ENCODE measurements at regions not wholly inside any gene's neighbourhood (a gene's known extent, or its start where the extent isn't known, plus 50 kb on each side); places are given as distances from the start of the nearest gene placed in this dataset.

- Histone ChIP-seq H3K27me3 (ENCODE audit: insufficient read depth) (no peaks in the 10 kb centered on the region), H3K9ac (no peak overlapping the region), H2AFZ (ENCODE audit: low read depth) (no peak overlapping the region), H3K4me2 (no peak overlapping the region; the same call in 1 of the 2 replicates), H4K20me1 (ENCODE audit: insufficient read depth) (no peaks in the 10 kb centered on the region), H3K9me3 (no peaks in the 10 kb centered on the region), H3F3A (replicated peaks; ENCODE audit: insufficient read depth) (peaks cover 8% of the 10 kb centered on the region), H3K4me1 (ENCODE audit: control insufficient read depth in 1 of 2, insufficient read depth in 2 of 2, low read depth in 1 of 2, low read length in 1 of 2) (peaks cover 20 to 38% of the 10 kb centered on the region in 2 experiments; a peak in 3 of 4 replicates), H3K27ac (ENCODE audit: low read depth in 2 of 2, low read length in 1 of 2) (peak overlapping the region in 1 of 2 experiments; percentile 17; a peak in 1 of 4 replicates), H3K9me2 (no peaks in the 10 kb centered on the region), H3K79me2 (ENCODE audit: insufficient read depth) (0 out of 2 replicates have a peak, but pooled peaks cover 3% of the 10 kb centered on the region), H3K4me3 (ENCODE audit: low read depth in 2 of 2, low read length in 1 of 2) (no peak overlapping the region), H3K36me3 (replicated peaks in 1 of 2; ENCODE audit: control insufficient read depth in 1 of 2, insufficient read depth in 2 of 2, low read length in 1 of 2) (no peaks in the 10 kb centered on the region)
- CTCF ChIA-PET, result interaction anchor here (1.2 to 2.1 kb wide), 2 partner anchors 67 to 150 kb away, joined by 3 to 9 read pairs; no protein-coding TSS in a partner anchor
- WGBS (ENCODE audit: low lambda C conversion rate), result 52% methylated on average over 6 of the region's 6 CpGs
- POLR2A ChIA-PET, result interaction anchor here (0.5 to 0.9 kb wide), 4 partner anchors 125 to 173 kb away, joined by 3 to 8 read pairs (median 4); no protein-coding TSS in a partner anchor
- TF ChIP-seq FOXJ3 (CRISPR knock-in tag; IDR thresholded peaks at IDR 0.05) (no peak), TEAD4 (IDR thresholded peaks at IDR 0.05; ENCODE audit: borderline replicate concordance, insufficient read depth) (no peak), RFX5 (IDR thresholded peaks at IDR 0.05; ENCODE audit: low read length) (no peak), ELF1 (IDR thresholded peaks at IDR 0.05) (no peak), FOXM1 (IDR thresholded peaks at IDR 0.05; ENCODE audit: low read depth) (no peak), CHD2 (IDR thresholded peaks at IDR 0.05; ENCODE audit: low read length, partially characterized antibody) (no peak), TAF1 (IDR thresholded peaks at IDR 0.05; ENCODE audit: borderline replicate concordance, low read depth, low read length) (no peak)
- DNase-seq, result no peak
These were observed 145.4 kb upstream of the IER5L start for GRCh38 chr9:129323376-129323998.

- H2AFZ ChIP-seq (ENCODE audit: low read depth), result no peak overlapping the region
- peaks cover 8% of the 10 kb centered on the region for H3F3A ChIP-seq (replicated peaks; ENCODE audit: insufficient read depth)
- H3K4me3 ChIP-seq (ENCODE audit: low read depth in 2 of 2, low read length in 1 of 2), result no peak overlapping the region
- 0 out of 2 replicates have a peak, but pooled peaks cover 3% of the 10 kb centered on the region for H3K79me2 ChIP-seq (ENCODE audit: insufficient read depth)
- no peaks in the 10 kb centered on the region for H3K9me3 ChIP-seq
- H3K9ac ChIP-seq, result no peak overlapping the region
- peaks cover 20 to 38% of the 10 kb centered on the region in 2 experiments; a peak in 3 of 4 replicates for H3K4me1 ChIP-seq (ENCODE audit: control insufficient read depth in 1 of 2, insufficient read depth in 2 of 2, low read depth in 1 of 2, low read length in 1 of 2)
- no peak for TF ChIP-seq IRF3 (IDR thresholded peaks at IDR 0.05; ENCODE audit: low read depth, low read length)
- TF ChIP-seq RCOR1 (IDR thresholded peaks at IDR 0.05; ENCODE audit: low read length), result no peak
- no peak for TF ChIP-seq USF2 (IDR thresholded peaks at IDR 0.05; ENCODE audit: borderline replicate concordance, low read depth, low read length)
- TF ChIP-seq MEF2A (IDR thresholded peaks at IDR 0.05; ENCODE audit: borderline replicate concordance, low read depth), result no peak
- no peak for TF ChIP-seq YY1 (IDR thresholded peaks at IDR 0.05; ENCODE audit: low read depth)
- no peak for TF ChIP-seq SMC3 (IDR thresholded peaks at IDR 0.05; ENCODE audit: low read depth, low read length)
- TF ChIP-seq EP300 (IDR thresholded peaks at IDR 0.05; ENCODE audit: borderline replicate concordance in 1 of 2, low read depth in 1 of 2, low read length in 1 of 2), result no peak
- TF ChIP-seq EZH2phosphoT487 (IDR thresholded peaks at IDR 0.05; ENCODE audit: borderline replicate concordance, low read depth), result no peak
- no peak for TF ChIP-seq MXI1 (IDR thresholded peaks at IDR 0.05; ENCODE audit: low read depth, low read length)
- TF ChIP-seq ZBTB33 (IDR thresholded peaks at IDR 0.05; ENCODE audit: borderline replicate concordance, low read depth), result no peak
- TF ChIP-seq PBX3 (IDR thresholded peaks at IDR 0.05), result no peak
- no peak overlapping the region; the same call in 1 of the 2 replicates for H3K4me2 ChIP-seq
- no peaks in the 10 kb centered on the region for H3K9me2 ChIP-seq
- H3K27me3 ChIP-seq (ENCODE audit: insufficient read depth), result no peaks in the 10 kb centered on the region
- 91% methylated on average over 17 of the region's 17 CpGs for WGBS (ENCODE audit: low lambda C conversion rate)
- H3K36me3 ChIP-seq (replicated peaks in 1 of 2; ENCODE audit: control insufficient read depth in 1 of 2, insufficient read depth in 2 of 2, low read length in 1 of 2), result no peaks in the 10 kb centered on the region
- DNase-seq, result no peak
- H4K20me1 ChIP-seq (ENCODE audit: insufficient read depth), result no peaks in the 10 kb centered on the region
- CTCF ChIA-PET, result interaction anchor here (0.7 to 2.5 kb wide), 6 partner anchors 10 to 264 kb away, joined by 3 to 9 read pairs (median 3); no protein-coding TSS in a partner anchor
- 0 out of 4 replicates have a peak overlapping the region, but pooled peaks of 1 of the 2 experiments have one; percentile 17 for H3K27ac ChIP-seq (ENCODE audit: low read depth in 2 of 2, low read length in 1 of 2)
- POLR2A ChIA-PET, result interaction anchor here (0.5 to 1.1 kb wide), 6 partner anchors 10 to 174 kb away, joined by 3 to 8 read pairs (median 3); partner anchors contain the start of gene IER5L
These were observed 144.7 kb upstream of the IER5L start for GRCh38 chr9:129322641-129323375.
